C4-2B (cell line): ENCODE measurements at regions not wholly inside any gene's neighbourhood (a gene's known extent, or its start where the extent isn't known, plus 50 kb on each side); places are given as distances from the start of the nearest gene placed in this dataset.

ENCODE experiments used
- ZFX ChIP-seq: fragments of 450-650 bp; IDR thresholded peaks from 2 replicates; pipeline ENCODE4 v1.6.1; 2017
- TF ChIP-seq, protein P1 (sequence below): fragments of 450-650 bp; conservative IDR thresholded peaks from 2 replicates; pipeline ENCODE4 v1.5.1; 2017; ENCODE audit warnings: mild to moderate bottlenecking

DNA sequence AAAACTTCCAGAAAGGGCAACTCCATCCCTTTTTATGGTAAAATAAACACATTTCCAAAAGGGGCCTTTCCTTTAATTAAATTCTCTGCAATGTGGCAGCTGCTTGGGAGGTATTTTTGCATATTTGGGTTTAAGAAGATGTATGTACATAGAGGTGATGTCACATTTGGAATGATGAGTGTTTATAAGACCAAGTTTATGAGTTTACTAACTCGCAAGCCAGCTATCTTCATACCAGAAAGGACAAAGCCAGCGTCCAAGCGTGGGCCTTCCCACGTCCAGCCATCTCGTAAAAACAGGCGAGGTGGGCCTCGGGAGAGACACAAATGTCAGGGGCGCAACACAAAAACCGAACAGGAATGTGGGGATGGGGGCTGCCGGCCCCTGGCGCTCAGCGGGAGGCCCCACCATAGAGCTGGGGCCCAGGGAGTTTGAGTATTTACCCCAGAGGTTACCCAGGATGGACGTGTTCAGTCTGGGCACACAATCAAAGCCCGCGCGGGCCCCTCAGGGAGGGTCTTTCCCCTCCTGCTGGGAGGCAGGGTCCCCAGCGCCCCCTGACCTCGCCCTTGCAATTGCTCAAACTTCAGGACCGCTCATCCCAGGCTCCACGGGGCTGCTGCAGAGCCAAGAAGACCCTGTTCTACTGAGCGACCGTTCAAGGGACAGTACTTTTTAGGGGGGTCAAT is 137.3 kb downstream of the TWIST2 start:
- TF ChIP-seq, protein P1, sequence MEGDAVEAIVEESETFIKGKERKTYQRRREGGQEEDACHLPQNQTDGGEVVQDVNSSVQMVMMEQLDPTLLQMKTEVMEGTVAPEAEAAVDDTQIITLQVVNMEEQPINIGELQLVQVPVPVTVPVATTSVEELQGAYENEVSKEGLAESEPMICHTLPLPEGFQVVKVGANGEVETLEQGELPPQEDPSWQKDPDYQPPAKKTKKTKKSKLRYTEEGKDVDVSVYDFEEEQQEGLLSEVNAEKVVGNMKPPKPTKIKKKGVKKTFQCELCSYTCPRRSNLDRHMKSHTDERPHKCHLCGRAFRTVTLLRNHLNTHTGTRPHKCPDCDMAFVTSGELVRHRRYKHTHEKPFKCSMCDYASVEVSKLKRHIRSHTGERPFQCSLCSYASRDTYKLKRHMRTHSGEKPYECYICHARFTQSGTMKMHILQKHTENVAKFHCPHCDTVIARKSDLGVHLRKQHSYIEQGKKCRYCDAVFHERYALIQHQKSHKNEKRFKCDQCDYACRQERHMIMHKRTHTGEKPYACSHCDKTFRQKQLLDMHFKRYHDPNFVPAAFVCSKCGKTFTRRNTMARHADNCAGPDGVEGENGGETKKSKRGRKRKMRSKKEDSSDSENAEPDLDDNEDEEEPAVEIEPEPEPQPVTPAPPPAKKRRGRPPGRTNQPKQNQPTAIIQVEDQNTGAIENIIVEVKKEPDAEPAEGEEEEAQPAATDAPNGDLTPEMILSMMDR = no peak
- no peak for TF ChIP-seq ZFX
